Neural cell (in vitro differentiated cells): ENCODE measurements at regions not wholly inside any gene's neighbourhood (a gene's known extent, or its start where the extent isn't known, plus 50 kb on each side); places are given as distances from the start of the nearest gene placed in this dataset.

ENCODE experiments used
- H2AFZ ChIP-seq: fragments of 200-600, 300-800 bp; sonication (generic), shearing (Covaris generic); 2 replicates; pipeline ENCODE4 v1.6.0; 2014; ENCODE audit warnings: low read depth, mild to moderate bottlenecking, antibody characterized with exemption, low read length, moderate library complexity
- H3F3A ChIP-seq: fragments of 200-600 bp; shearing (Covaris generic); 2 replicates; pipeline ENCODE4 v1.6.1; 2016; ENCODE audit warnings: mild to moderate bottlenecking, moderate library complexity, mixed read lengths, antibody characterized with exemption, low read length; ENCODE audit not compliant: insufficient read depth, poor library complexity, severe bottlenecking
- H3K27ac ChIP-seq: fragments of 200-600, 300-800 bp; sonication (generic), shearing (Covaris generic); 2 replicates; pipeline ENCODE4 v1.5.1; 2014; ENCODE audit warnings: mild to moderate bottlenecking, low read length, moderate library complexity
- H3K27me3 ChIP-seq: fragments of 300-800, 200-600 bp; sonication (generic), shearing (Covaris generic); 2 replicates; pipeline ENCODE4 v1.6.0; 2014; ENCODE audit warnings: mild to moderate bottlenecking, low read depth, low read length, moderate library complexity; ENCODE audit not compliant: insufficient read depth
- H3K36me3 ChIP-seq: fragments of 300-800, 200-600 bp; sonication (generic), shearing (Covaris generic); 2 replicates; pipeline ENCODE4 v1.5.1; 2014; ENCODE audit warnings: mild to moderate bottlenecking, antibody characterized with exemption, low read length, moderate library complexity; ENCODE audit not compliant: insufficient read depth
- H3K4me2 ChIP-seq: fragments of 300-800, 200-600 bp; sonication (generic), shearing (Covaris generic); 2 replicates; pipeline ENCODE4 v1.6.0; 2014; ENCODE audit warnings: mild to moderate bottlenecking, low read length
- H3K4me3 ChIP-seq: fragments of 300-800, 200-600 bp; sonication (generic), shearing (Covaris generic); 2 replicates; pipeline ENCODE4 v1.5.1; 2014; ENCODE audit warnings: mild to moderate bottlenecking, low read length, moderate library complexity
- H3K79me2 ChIP-seq: fragments of 200-600 bp; shearing (Covaris generic); replicated peaks from 2 replicates; pipeline ENCODE4 v1.6.0; 2014; ENCODE audit warnings: mild to moderate bottlenecking, low read length, moderate library complexity; ENCODE audit not compliant: insufficient read depth
- H3K9ac ChIP-seq: fragments of 300-800, 200-600 bp; sonication (generic), shearing (Covaris generic); 2 replicates; pipeline ENCODE4 v1.6.1; 2016; ENCODE audit warnings: mild to moderate bottlenecking, low read length, mixed read lengths
- H3K9me2 ChIP-seq: fragments of 200-600 bp; shearing (Covaris generic); 2 replicates; pipeline ENCODE4 v1.6.1; 2016; ENCODE audit warnings: mild to moderate bottlenecking, low read length, mixed read lengths; ENCODE audit not compliant: insufficient read depth
- H3K9me3 ChIP-seq: fragments of 200-600, 300-800 bp; sonication (generic), shearing (Covaris generic); 2 replicates; pipeline ENCODE4 v1.6.1; 2016; ENCODE audit warnings: mild to moderate bottlenecking, mixed run types, low read length, moderate library complexity, mixed read lengths
- H4K20me1 ChIP-seq: fragments of 200-600 bp; shearing (Covaris generic); 2 replicates; pipeline ENCODE4 v1.6.1; 2016; ENCODE audit warnings: mild to moderate bottlenecking, mixed run types; ENCODE audit not compliant: insufficient read depth
- CTCF ChIP-seq: fragments of 450-650 bp; IDR thresholded peaks from 2 replicates; pipeline ENCODE4 v1.5.1; 2014; ENCODE audit warnings: antibody characterized with exemption, mild to moderate bottlenecking, moderate library complexity; ENCODE audit not compliant: poor library complexity, severe bottlenecking
- EP300 ChIP-seq: fragments of 450-650 bp; conservative IDR thresholded peaks from 2 replicates; pipeline ENCODE4 v1.6.1; 2014; ENCODE audit warnings: antibody characterized with exemption, mild to moderate bottlenecking, moderate library complexity; ENCODE audit not compliant: poor library complexity, severe bottlenecking
- EZH2 ChIP-seq: fragments of 200-600, 300-800 bp; shearing (Covaris generic), sonication (generic); IDR thresholded peaks from 2 replicates; pipeline ENCODE4 v1.6.1; 2014; ENCODE audit warnings: antibody characterized with exemption, low read length, borderline replicate concordance, mild to moderate bottlenecking; ENCODE audit not compliant: insufficient read depth, poor library complexity, severe bottlenecking
- MXI1 ChIP-seq: fragments of 450-650 bp; conservative IDR thresholded peaks from 2 replicates; pipeline ENCODE4 v1.6.1; 2014; ENCODE audit warnings: antibody characterized with exemption, mild to moderate bottlenecking; ENCODE audit not compliant: poor library complexity, severe bottlenecking
- POLR2AphosphoS5 ChIP-seq: IDR thresholded peaks from 2 replicates; pipeline ENCODE4 v1.6.1; 2012
- RAD21 ChIP-seq: fragments of 450-650 bp; conservative IDR thresholded peaks from 2 replicates; pipeline ENCODE4 v1.6.1; 2014; ENCODE audit warnings: antibody characterized with exemption, mild to moderate bottlenecking, moderate library complexity
- REST ChIP-seq: IDR thresholded peaks from 2 replicates; pipeline ENCODE4 v1.6.1; 2012; ENCODE audit warnings: borderline replicate concordance
- SMC3 ChIP-seq: fragments of 450-650 bp; conservative IDR thresholded peaks from 2 replicates; pipeline ENCODE4 v1.6.1; 2014; ENCODE audit warnings: antibody characterized with exemption, mild to moderate bottlenecking, moderate library complexity; ENCODE audit not compliant: poor library complexity
- TAF1 ChIP-seq: IDR thresholded peaks from 2 replicates; pipeline ENCODE4 v1.6.1; 2012; ENCODE audit warnings: low read depth

- H3K79me2 ChIP-seq = no peaks in the 10 kb centered on the region
- TF ChIP-seq EZH2 (no peak), RAD21 (no peak)
- H4K20me1 ChIP-seq = no peaks in the 10 kb centered on the region
- no peak overlapping the region for H3K27ac ChIP-seq
- no peaks in the 10 kb centered on the region for H3K9me2 ChIP-seq
- no peak overlapping the region for H3K4me2 ChIP-seq
- no peak overlapping the region for H3K9ac ChIP-seq
- H3K27me3 ChIP-seq = no peaks in the 10 kb centered on the region
- H3K9me3 ChIP-seq = no peaks in the 10 kb centered on the region
- no peak overlapping the region for H2AFZ ChIP-seq
- H3K36me3 ChIP-seq = no peaks in the 10 kb centered on the region
- H3F3A ChIP-seq = no peaks in the 10 kb centered on the region
- no peak overlapping the region for H3K4me3 ChIP-seq
Observed at GRCh38 chr5:130797303-130797702, 367.8 kb downstream of the HINT1 start.

GRCh38 chr5:130796902-130797301, 368.2 kb downstream of the HINT1 start:
- Histone ChIP-seq H3K9ac (no peak overlapping the region), H3K27me3 (no peaks in the 10 kb centered on the region), H3K4me3 (no peak overlapping the region), H3K36me3 (no peaks in the 10 kb centered on the region), H3F3A (no peaks in the 10 kb centered on the region), H4K20me1 (no peaks in the 10 kb centered on the region), H3K9me3 (no peaks in the 10 kb centered on the region), H3K27ac (no peak overlapping the region), H3K9me2 (no peaks in the 10 kb centered on the region), H2AFZ (no peak overlapping the region), H3K79me2 (no peaks in the 10 kb centered on the region), H3K4me2 (no peak overlapping the region)
- TF ChIP-seq REST = no peak
- no peak for TF ChIP-seq SMC3
- no peak for TF ChIP-seq EP300
- no peak for TF ChIP-seq CTCF
- no peak for TF ChIP-seq POLR2AphosphoS5
- no peak for TF ChIP-seq TAF1
- no peak for TF ChIP-seq MXI1
- no peak for TF ChIP-seq RAD21
- TF ChIP-seq EZH2 = no peak

- Histone ChIP-seq H3K4me3 (no peak overlapping the region), H3K79me2 (no peaks in the 10 kb centered on the region), H2AFZ (no peak overlapping the region), H3K27ac (no peak overlapping the region), H3K36me3 (no peaks in the 10 kb centered on the region), H3F3A (no peaks in the 10 kb centered on the region), H3K27me3 (no peaks in the 10 kb centered on the region), H3K4me2 (no peak overlapping the region), H3K9ac (no peak overlapping the region), H3K9me3 (no peaks in the 10 kb centered on the region), H4K20me1 (no peaks in the 10 kb centered on the region), H3K9me2 (no peaks in the 10 kb centered on the region)
- no peak for TF ChIP-seq REST
- TF ChIP-seq POLR2AphosphoS5 = no peak
- no peak for TF ChIP-seq EP300
- TF ChIP-seq TAF1 = no peak
- TF ChIP-seq CTCF = no peak
Observed at GRCh38 chr5:130796032-130796431, 369.0 kb downstream of the HINT1 start.
